Left colon (tissue), 2 donors: ENCODE measurements at regions not wholly inside any gene's neighbourhood (a gene's known extent, or its start where the extent isn't known, plus 50 kb on each side); places are given as distances from the start of the nearest gene placed in this dataset.
"Not testable (repeated sequence)": the region's sequence is repeated elsewhere in the genome, so short reads cannot be mapped to it uniquely, and the experiment has no call there.

Experiments
- ATAC-seq: fragments of 200-7000 bp; cut with Tn5 transposase; one replicate; pipeline ENCODE4 v1.9.1; 2020; ENCODE audit warnings: mild to moderate bottlenecking, moderate library complexity
- DNase-seq, 2 donors: peaks; one replicate each; pipeline ENCODE4 v3.0.0-alpha.2; 2020
- intact Hi-C, 2 donors: fragments of 100-400 bp; cut with DNase I in 1 of 2; cut with micrococcal nuclease in 1 of 2; formaldehyde crosslinking; loops; one replicate each; pipeline versions ENCODE4 v1.11.2 to v1.14.0; 2022; cut with DNase I, micrococcal nuclease
- donor health status: DM: no; HTN: no; CAD: no.
- donor health status: DM: yes; HTN: yes; CAD: no.

GRCh38 chr6:3623451-3624249 is 127.9 kb downstream of the PXDC1 start:
- no peak for DNase-seq
- no peak for ATAC-seq
- intact Hi-C loops, result no loop called here

GRCh38 chr6:3621411-3621810 is 130.1 kb downstream of the PXDC1 start:
- intact Hi-C loops, result no loop called here
- DNase-seq, result no peak
- no peak for ATAC-seq

- DNase-seq, result no peak
- intact Hi-C loops, result no loop called here
- no peak for ATAC-seq
These were observed 130.6 kb downstream of the PXDC1 start for GRCh38 chr6:3620937-3621336.

- DNase-seq (no peak), ATAC-seq (no peak)
- intact Hi-C loops, result no loop called here
These were observed 131.1 kb downstream of the PXDC1 start for GRCh38 chr6:3620389-3620788.

- intact Hi-C loops, result no loop called here
- ATAC-seq (no peak), DNase-seq (no peak)
These were observed 131.7 kb downstream of the PXDC1 start for GRCh38 chr6:3619800-3620199.

GRCh38 chr6:3619201-3619600 is 132.3 kb downstream of the PXDC1 start:
- DNase-seq, result no peak
- no peak for ATAC-seq
- intact Hi-C loops, result no loop called here

GRCh38 chr6:3618642-3619041 is 132.9 kb downstream of the PXDC1 start:
- intact Hi-C loops, result no loop called here
- ATAC-seq, result no peak
- DNase-seq, result no peak

GRCh38 chr6:3617681-3618311 is 133.7 kb downstream of the PXDC1 start:
- ATAC-seq (no peak), DNase-seq (no peak)
- intact Hi-C loops, result no loop called here

- ATAC-seq (no peak), DNase-seq (no peak)
- intact Hi-C loops, result no loop called here
These were observed 134.3 kb downstream of the PXDC1 start for GRCh38 chr6:3617192-3617631.

- intact Hi-C loops, result no loop called here
These were observed 134.8 kb downstream of the PXDC1 start for GRCh38 chr6:3616565-3617176.

GRCh38 chr6:3615391-3616380 is 135.8 kb downstream of the PXDC1 start:
- ATAC-seq, result no peak
- intact Hi-C loops, result no loop called here
- DNase-seq, result no peak

More at GRCh38 chr6:3616565-3617176, 134.8 kb downstream of the PXDC1 start:
- DNase-seq (no peak), ATAC-seq (peak; percentile 13)

- no peak for DNase-seq
- intact Hi-C loops, result no loop called here
These were observed 136.6 kb downstream of the PXDC1 start for GRCh38 chr6:3614918-3615317.

GRCh38 chr6:3613565-3613964 is 137.9 kb downstream of the PXDC1 start:
- intact Hi-C loops, ATAC-seq, DNase-seq: not testable (repeated sequence)

More at GRCh38 chr6:3614918-3615317, 136.6 kb downstream of the PXDC1 start:
- ATAC-seq, result no peak

GRCh38 chr6:3612341-3613041 is 139.0 kb downstream of the PXDC1 start:
- peak; percentile 56 for ATAC-seq
- intact Hi-C loops, result no loop called here
- DNase-seq, result no peak

- intact Hi-C loops, result no loop called here
- DNase-seq (no peak), ATAC-seq (no peak)
These were observed 140.6 kb downstream of the PXDC1 start for GRCh38 chr6:3610921-3611320.

- ATAC-seq (no peak), DNase-seq (no peak)
- intact Hi-C loops, result no loop called here
These were observed 141.3 kb downstream of the PXDC1 start for GRCh38 chr6:3610206-3610605.

- intact Hi-C loops, result no loop called here
- ATAC-seq, result no peak
- no peak for DNase-seq
These were observed 142.1 kb downstream of the PXDC1 start for GRCh38 chr6:3609388-3609787.

GRCh38 chr6:3608159-3608558 is 143.4 kb downstream of the PXDC1 start:
- intact Hi-C loops, result no loop called here
- DNase-seq (no peak), ATAC-seq (no peak)
